ENCODE measurements at regions not wholly inside any gene's neighbourhood (a gene's known extent, or its start where the extent isn't known, plus 50 kb on each side); places are given as distances from the start of the nearest gene placed in this dataset.

DNA sequence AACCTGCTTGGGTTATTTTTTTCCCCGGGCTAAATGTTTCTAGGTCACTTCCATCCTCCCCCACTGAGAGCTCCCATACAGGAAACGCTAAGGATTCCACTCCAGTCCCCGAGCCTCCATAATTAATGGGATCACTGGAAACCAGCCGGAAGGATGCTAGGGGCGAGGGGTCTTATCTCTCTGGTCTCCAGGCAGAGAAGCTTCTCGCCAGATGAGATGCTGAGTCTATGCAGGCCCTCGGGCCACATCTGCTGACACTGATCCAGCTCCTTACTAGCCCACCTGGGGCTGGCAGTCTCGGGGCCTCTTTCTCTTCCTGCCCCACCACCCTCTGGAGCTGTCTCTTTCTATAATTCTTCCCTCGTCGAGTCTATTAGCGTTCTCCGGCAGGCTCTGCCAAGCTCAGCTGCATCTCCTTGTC, 125.9 kb upstream of the SYT13 start:
- H3K9me3 Mint-ChIP-seq, result no peaks in the 10 kb centered on the region
- H3K79me2 ChIP-seq (replicated peaks; ENCODE audit: insufficient read depth), result no peaks in the 10 kb centered on the region
- no peaks in the 10 kb centered on the region for H4K20me1 ChIP-seq (replicated peaks; ENCODE audit: insufficient read depth)
- H3K4me1 ChIP-seq (ENCODE audit: insufficient read depth), result peaks cover 40% of the 10 kb centered on the region
- peaks cover 4% of the 10 kb centered on the region; the same call in 1 of the 2 replicates for H3F3A ChIP-seq (replicated peaks; ENCODE audit: low read depth)
- no peak for TF ChIP-seq POLR2AphosphoS5 (IDR thresholded peaks at IDR 0.05; ENCODE audit: low read depth)
- TF ChIP-seq NANOG (IDR thresholded peaks at IDR 0.05; ENCODE audit: borderline replicate concordance), result no peak
- TF ChIP-seq JUNB (IDR thresholded peaks at IDR 0.05; ENCODE audit: unreplicated experiment), result no peak
- TF ChIP-seq CREB1 (CRISPR knock-in tag; IDR thresholded peaks at IDR 0.05; ENCODE audit: low read depth), result no peak
- no peak for TF ChIP-seq EZH2phosphoT487 (IDR thresholded peaks at IDR 0.05; ENCODE audit: unreplicated experiment)
- TF ChIP-seq ZNF331 (CRISPR knock-in tag; IDR thresholded peaks at IDR 0.05; ENCODE audit: low read depth), result no peak
- TF ChIP-seq EZH2 (IDR thresholded peaks at IDR 0.05; ENCODE audit: low read depth, unreplicated experiment), result no peak
- TF ChIP-seq, protein P1, sequence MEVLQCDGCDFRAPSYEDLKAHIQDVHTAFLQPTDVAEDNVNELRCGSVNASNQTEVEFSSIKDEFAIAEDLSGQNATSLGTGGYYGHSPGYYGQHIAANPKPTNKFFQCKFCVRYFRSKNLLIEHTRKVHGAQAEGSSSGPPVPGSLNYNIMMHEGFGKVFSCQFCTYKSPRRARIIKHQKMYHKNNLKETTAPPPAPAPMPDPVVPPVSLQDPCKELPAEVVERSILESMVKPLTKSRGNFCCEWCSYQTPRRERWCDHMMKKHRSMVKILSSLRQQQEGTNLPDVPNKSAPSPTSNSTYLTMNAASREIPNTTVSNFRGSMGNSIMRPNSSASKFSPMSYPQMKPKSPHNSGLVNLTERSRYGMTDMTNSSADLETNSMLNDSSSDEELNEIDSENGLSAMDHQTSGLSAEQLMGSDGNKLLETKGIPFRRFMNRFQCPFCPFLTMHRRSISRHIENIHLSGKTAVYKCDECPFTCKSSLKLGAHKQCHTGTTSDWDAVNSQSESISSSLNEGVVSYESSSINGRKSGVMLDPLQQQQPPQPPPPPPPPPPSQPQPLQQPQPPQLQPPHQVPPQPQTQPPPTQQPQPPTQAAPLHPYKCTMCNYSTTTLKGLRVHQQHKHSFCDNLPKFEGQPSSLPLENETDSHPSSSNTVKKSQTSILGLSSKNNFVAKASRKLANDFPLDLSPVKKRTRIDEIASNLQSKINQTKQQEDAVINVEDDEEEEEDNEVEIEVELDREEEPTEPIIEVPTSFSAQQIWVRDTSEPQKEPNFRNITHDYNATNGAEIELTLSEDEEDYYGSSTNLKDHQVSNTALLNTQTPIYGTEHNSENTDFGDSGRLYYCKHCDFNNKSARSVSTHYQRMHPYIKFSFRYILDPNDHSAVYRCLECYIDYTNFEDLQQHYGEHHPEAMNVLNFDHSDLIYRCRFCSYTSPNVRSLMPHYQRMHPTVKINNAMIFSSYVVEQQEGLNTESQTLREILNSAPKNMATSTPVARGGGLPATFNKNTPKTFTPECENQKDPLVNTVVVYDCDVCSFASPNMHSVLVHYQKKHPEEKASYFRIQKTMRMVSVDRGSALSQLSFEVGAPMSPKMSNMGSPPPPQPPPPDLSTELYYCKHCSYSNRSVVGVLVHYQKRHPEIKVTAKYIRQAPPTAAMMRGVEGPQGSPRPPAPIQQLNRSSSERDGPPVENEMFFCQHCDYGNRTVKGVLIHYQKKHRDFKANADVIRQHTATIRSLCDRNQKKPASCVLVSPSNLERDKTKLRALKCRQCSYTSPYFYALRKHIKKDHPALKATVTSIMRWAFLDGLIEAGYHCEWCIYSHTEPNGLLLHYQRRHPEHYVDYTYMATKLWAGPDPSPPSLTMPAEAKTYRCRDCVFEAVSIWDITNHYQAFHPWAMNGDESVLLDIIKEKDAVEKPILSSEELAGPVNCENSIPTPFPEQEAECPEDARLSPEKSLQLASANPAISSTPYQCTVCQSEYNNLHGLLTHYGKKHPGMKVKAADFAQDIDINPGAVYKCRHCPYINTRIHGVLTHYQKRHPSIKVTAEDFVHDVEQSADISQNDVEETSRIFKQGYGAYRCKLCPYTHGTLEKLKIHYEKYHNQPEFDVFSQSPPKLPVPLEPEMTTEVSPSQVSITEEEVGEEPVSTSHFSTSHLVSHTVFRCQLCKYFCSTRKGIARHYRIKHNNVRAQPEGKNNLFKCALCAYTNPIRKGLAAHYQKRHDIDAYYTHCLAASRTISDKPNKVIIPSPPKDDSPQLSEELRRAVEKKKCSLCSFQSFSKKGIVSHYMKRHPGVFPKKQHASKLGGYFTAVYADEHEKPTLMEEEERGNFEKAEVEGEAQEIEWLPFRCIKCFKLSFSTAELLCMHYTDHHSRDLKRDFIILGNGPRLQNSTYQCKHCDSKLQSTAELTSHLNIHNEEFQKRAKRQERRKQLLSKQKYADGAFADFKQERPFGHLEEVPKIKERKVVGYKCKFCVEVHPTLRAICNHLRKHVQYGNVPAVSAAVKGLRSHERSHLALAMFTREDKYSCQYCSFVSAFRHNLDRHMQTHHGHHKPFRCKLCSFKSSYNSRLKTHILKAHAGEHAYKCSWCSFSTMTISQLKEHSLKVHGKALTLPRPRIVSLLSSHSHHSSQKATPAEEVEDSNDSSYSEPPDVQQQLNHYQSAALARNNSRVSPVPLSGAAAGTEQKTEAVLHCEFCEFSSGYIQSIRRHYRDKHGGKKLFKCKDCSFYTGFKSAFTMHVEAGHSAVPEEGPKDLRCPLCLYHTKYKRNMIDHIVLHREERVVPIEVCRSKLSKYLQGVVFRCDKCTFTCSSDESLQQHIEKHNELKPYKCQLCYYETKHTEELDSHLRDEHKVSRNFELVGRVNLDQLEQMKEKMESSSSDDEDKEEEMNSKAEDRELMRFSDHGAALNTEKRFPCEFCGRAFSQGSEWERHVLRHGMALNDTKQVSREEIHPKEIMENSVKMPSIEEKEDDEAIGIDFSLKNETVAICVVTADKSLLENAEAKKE (CRISPR knock-in tag; IDR thresholded peaks at IDR 0.05), result no peak
- TF ChIP-seq, protein P2, sequence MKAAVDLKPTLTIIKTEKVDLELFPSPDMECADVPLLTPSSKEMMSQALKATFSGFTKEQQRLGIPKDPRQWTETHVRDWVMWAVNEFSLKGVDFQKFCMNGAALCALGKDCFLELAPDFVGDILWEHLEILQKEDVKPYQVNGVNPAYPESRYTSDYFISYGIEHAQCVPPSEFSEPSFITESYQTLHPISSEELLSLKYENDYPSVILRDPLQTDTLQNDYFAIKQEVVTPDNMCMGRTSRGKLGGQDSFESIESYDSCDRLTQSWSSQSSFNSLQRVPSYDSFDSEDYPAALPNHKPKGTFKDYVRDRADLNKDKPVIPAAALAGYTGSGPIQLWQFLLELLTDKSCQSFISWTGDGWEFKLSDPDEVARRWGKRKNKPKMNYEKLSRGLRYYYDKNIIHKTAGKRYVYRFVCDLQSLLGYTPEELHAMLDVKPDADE (IDR thresholded peaks at IDR 0.05), result no peak
- TF ChIP-seq ZNF114 (CRISPR knock-in tag; IDR thresholded peaks at IDR 0.05), result no peak
- DNase-seq (ENCODE audit: low spot score) (peak; percentile 67), ATAC-seq (peak; percentile 7)
- H2AFZ ChIP-seq, result peak overlapping the region; percentile 57
- peaks cover 9% of the 10 kb centered on the region for H3K27me3 Mint-ChIP-seq (ENCODE audit: insufficient read depth, low read depth, poor library complexity)
- H3K27ac Mint-ChIP-seq, result no peak overlapping the region
- H3K36me3 ChIP-seq (ENCODE audit: insufficient read depth), result no peaks in the 10 kb centered on the region
- H3K27me3 ChIP-seq (ENCODE audit: insufficient read depth), result no peaks in the 10 kb centered on the region
- peak overlapping the region; percentile 85 for H3K4me2 ChIP-seq
- H3K4me1 Mint-ChIP-seq, result peaks cover 54% of the 10 kb centered on the region
- H3K9me2 ChIP-seq (ENCODE audit: insufficient read depth), result peaks cover 3% of the 10 kb centered on the region; the same call in 1 of the 2 replicates
- peak overlapping the region; percentile 30; the same call in 2 of the 3 replicates for H3K4me3 Mint-ChIP-seq
- H3K4me3 ChIP-seq, result peak overlapping the region; percentile 38
- peak overlapping the region; percentile 50 for H3K27ac ChIP-seq (ENCODE audit: low read depth)
- H3K36me3 Mint-ChIP-seq (ENCODE audit: low read depth), result no peaks in the 10 kb centered on the region

Measured in GM23338 (cell line).